ENCODE measurements at regions not wholly inside any gene's neighbourhood (a gene's known extent, or its start where the extent isn't known, plus 50 kb on each side); places are given as distances from the start of the nearest gene placed in this dataset.

GRCh38 chr7:34430456-34430855 is 227.6 kb upstream of the NPSR1 start:
- no peak overlapping the region for H2AFZ ChIP-seq (ENCODE audit: insufficient read depth, low read depth, low read length, poor library complexity, severe bottlenecking)
- no peak overlapping the region for H3K4me3 ChIP-seq (replicated peaks in 1 of 3; ENCODE audit: low read depth in 2 of 3, low read length in 3 of 3)
- intact Hi-C loops (cut with micrococcal nuclease), result no loop called here
- TF ChIP-seq CTCF (IDR thresholded peaks at IDR 0.05), result no peak
- 77% methylated on average over 2 of the region's 4 CpGs for WGBS (ENCODE audit: insufficient coverage)
- no peak overlapping the region for H3K27ac ChIP-seq (ENCODE audit: low read depth in 1 of 2, low read length in 2 of 2)
- DNase-seq, result no peak
- H3K27me3 ChIP-seq (ENCODE audit: control insufficient read depth in 2 of 2, insufficient read depth in 2 of 2, low read length in 2 of 2), result no peaks in the 10 kb centered on the region
- peaks cover 15 to 19% of the 10 kb centered on the region in 2 donors for H3K9me3 ChIP-seq (replicated peaks in 1 of 2; ENCODE audit: control insufficient read depth in 1 of 2, insufficient read depth in 1 of 2, low read length in 2 of 2)
- Mint-ChIP-seq H3K27ac (no peak overlapping the region), H3K27me3 (ENCODE audit: low read depth in 3 of 3) (peaks cover 0 to 1% (median 0%) of the 10 kb centered on the region in 3 donors), H3K4me1 (no peaks in the 10 kb centered on the region), H3K36me3 (no peaks in the 10 kb centered on the region), H3K9me3 (peaks cover 5 to 19% (median 9%) of the 10 kb centered on the region in 7 donors), H3K4me3 (no peak overlapping the region)
- H3K4me1 ChIP-seq (ENCODE audit: control insufficient read depth in 1 of 2, insufficient read depth in 2 of 2, low read length in 2 of 2), result no peaks in the 10 kb centered on the region
- H3K36me3 ChIP-seq (replicated peaks in 1 of 2; ENCODE audit: control insufficient read depth in 1 of 2, insufficient read depth in 2 of 2, low read length in 2 of 2), result no peaks in the 10 kb centered on the region
- no peak overlapping the region for H3K4me2 ChIP-seq (replicated peaks; ENCODE audit: extremely low read depth, low read length, poor library complexity, severe bottlenecking)
- H3K79me2 ChIP-seq (ENCODE audit: insufficient read depth, low read length), result no peaks in the 10 kb centered on the region
- H4K20me1 ChIP-seq (ENCODE audit: insufficient read depth, low read length), result no peaks in the 10 kb centered on the region
- no peak overlapping the region for H3K9ac ChIP-seq (ENCODE audit: insufficient read depth, low read length, poor library complexity, severe bottlenecking)

GRCh38 chr7:34438436-34438835 is 219.6 kb upstream of the NPSR1 start:
- no peaks in the 10 kb centered on the region for H3K79me2 ChIP-seq (ENCODE audit: insufficient read depth, low read length)
- Mint-ChIP-seq H3K27me3 (ENCODE audit: low read depth in 3 of 3) (peaks cover 0 to 1% (median 0%) of the 10 kb centered on the region in 3 donors), H3K36me3 (no peaks in the 10 kb centered on the region), H3K27ac (no peak overlapping the region), H3K4me1 (no peaks in the 10 kb centered on the region), H3K9me3 (peaks cover 0 to 16% (median 4%) of the 10 kb centered on the region in 7 donors), H3K4me3 (no peak overlapping the region)
- H3K27me3 ChIP-seq (ENCODE audit: control insufficient read depth in 2 of 2, insufficient read depth in 2 of 2, low read length in 2 of 2), result no peaks in the 10 kb centered on the region
- no peaks in the 10 kb centered on the region for H3K36me3 ChIP-seq (replicated peaks in 1 of 2; ENCODE audit: control insufficient read depth in 1 of 2, insufficient read depth in 2 of 2, low read length in 2 of 2)
- peaks cover 0 to 7% of the 10 kb centered on the region in 2 donors for H3K9me3 ChIP-seq (replicated peaks in 1 of 2; ENCODE audit: control insufficient read depth in 1 of 2, insufficient read depth in 1 of 2, low read length in 2 of 2)
- H4K20me1 ChIP-seq (ENCODE audit: insufficient read depth, low read length), result no peaks in the 10 kb centered on the region
- H3K4me1 ChIP-seq (ENCODE audit: control insufficient read depth in 1 of 2, insufficient read depth in 2 of 2, low read length in 2 of 2), result no peaks in the 10 kb centered on the region
- no peak overlapping the region for H3K27ac ChIP-seq (ENCODE audit: low read depth in 1 of 2, low read length in 2 of 2)
- H3K9ac ChIP-seq (ENCODE audit: insufficient read depth, low read length, poor library complexity, severe bottlenecking), result no peak overlapping the region
- intact Hi-C loops (cut with micrococcal nuclease), result no loop called here
- H3K4me3 ChIP-seq (replicated peaks in 1 of 3; ENCODE audit: low read depth in 2 of 3, low read length in 3 of 3), result no peak overlapping the region
- no peak for DNase-seq
- WGBS (ENCODE audit: insufficient coverage), result 10% methylated on average over 2 of the region's 3 CpGs
- H3K4me2 ChIP-seq (replicated peaks; ENCODE audit: extremely low read depth, low read length, poor library complexity, severe bottlenecking), result no peak overlapping the region
- no peak for TF ChIP-seq CTCF (IDR thresholded peaks at IDR 0.05)
- no peak overlapping the region for H2AFZ ChIP-seq (ENCODE audit: insufficient read depth, low read depth, low read length, poor library complexity, severe bottlenecking)
